HUDEP-2 (cell line): ENCODE measurements at regions not wholly inside any gene's neighbourhood (a gene's known extent, or its start where the extent isn't known, plus 50 kb on each side); places are given as distances from the start of the nearest gene placed in this dataset.
"Not testable (repeated sequence)": the region's sequence is repeated elsewhere in the genome, so short reads cannot be mapped to it uniquely, and the experiment has no call there.

Experiments
- DNase-seq, 76 experiments: peaks; one replicate each; lab custom pipeline; 2025; ENCODE audit not compliant: unreplicated experiment in 76 of 76; lab: John Stamatoyannopoulos, UW

DNA sequence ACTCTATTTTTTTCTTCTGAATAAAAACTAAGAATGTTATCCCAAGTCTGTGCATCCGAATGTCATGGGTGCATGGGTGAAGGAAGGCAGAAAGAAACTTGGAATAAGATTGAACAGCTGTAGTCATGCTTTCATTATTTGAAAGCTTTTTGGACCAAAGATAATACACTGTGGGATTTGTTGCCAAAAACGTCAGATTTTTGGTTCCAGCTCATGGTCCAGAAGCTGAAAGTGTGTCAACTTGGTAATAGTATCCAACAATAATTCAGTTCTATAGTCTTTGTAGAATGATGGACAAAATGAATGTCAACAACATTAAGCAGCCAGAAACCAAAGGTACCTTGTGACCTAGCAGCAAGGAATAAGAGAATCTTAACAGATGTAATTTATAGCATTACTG, 327.9 kb upstream of the ADAMTS9 start:
- no peak for DNase-seq

DNA sequence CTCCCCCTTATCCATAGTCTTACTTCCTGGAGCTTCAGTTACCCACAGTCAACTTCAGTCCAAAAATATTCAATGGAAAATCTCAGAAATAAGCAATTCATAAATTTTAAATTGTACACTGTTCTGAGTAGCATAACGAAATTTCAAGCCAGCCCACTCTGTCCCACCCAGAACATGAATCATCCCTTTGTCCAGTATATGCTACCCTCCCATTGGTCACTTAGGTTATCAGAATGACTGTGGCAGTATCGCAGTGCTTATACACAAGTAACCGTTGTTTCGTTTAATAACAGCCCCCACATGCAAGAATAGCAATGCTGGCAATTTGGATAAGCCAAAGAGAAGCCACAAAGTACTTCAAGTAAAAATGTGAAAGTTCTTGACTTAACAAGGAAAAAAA, 325.3 kb upstream of the ADAMTS9 start:
- peak in 14 of 76 experiments; percentile 6 to 73 (median 20) for DNase-seq

DNA sequence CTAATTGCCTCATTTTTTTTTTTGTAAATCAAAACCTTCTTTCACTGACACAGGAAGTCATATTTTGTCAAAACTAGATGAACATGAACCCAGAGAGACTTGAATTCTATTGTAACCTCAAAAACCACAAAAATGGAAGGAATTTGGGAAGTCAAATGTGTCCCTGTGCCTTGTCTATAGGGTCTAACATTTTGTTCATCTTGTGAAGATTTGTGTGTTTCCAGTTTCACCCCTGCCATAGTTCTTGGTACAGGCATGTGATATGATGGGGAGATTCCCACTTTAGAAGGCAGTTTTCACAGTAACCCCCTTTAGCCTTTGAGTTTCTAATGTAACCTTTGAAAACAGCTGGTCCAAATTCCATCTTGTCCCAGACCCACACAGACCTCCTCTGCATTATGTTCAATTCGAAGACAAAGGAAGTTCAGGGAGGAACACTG, 318.5 kb upstream of the ADAMTS9 start:
- DNase-seq, result no peak

DNA sequence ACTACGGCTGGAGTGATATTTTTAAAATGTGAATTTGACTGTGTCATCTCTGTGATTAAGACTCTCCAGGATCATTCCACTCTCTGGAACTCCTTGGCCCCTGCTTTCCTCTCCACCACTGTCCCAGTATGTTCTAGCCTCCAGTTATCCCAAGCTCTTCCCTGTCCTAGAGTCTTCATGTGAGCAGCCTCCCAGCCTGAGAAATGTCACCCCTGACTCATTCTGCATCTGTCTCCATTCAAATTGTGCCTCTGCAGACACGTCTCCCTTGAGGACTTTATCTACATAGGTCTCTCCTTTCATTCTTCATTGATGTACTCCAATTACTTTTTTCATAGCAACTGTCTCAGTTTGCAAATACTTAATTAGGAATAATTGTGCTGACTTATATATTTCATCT, 317.7 kb upstream of the ADAMTS9 start:
- DNase-seq, result no peak

DNA sequence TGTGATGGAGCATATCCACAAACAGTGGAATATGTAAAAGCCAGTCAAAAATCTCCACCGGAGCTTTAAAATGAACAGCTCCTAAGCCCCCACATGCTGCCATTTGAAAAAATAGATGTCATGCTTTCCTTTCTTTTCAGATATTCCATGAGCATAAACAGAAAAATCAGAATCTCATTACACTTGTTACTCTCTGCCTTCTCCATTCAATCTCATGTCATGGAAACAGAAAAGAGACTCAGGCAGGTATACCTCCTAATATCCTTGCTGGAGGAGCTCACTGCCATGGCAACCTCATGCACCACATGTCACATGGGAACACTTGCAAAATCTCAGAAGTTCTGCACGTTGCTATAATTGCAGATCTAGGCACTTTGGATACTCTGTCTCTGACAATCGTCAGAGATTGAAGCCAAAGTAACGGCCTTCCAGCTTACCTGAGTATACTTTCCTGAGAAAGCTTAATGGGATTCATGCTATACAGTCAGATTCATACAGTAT, 317.0 kb upstream of the ADAMTS9 start:
- DNase-seq, result no peak

DNA sequence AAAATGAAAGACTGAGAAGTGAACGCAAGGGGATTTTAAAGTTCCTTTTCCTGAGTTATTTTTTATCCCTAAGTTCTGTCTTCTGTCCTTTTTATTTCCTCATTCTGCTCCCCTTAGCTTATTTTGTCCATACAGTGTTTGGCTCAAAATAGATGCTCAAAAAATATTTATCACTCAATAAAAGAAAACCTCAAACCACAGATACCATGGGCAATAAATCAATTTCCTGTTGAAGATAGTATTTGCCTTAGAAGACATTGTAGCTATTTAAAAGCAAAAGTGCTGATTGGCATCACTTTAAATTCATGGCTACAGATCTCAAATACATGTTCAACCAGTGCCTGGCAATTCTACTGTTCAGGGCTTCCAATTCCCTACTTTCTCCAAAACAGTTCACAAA, 316.5 kb upstream of the ADAMTS9 start:
- no peak for DNase-seq

DNA sequence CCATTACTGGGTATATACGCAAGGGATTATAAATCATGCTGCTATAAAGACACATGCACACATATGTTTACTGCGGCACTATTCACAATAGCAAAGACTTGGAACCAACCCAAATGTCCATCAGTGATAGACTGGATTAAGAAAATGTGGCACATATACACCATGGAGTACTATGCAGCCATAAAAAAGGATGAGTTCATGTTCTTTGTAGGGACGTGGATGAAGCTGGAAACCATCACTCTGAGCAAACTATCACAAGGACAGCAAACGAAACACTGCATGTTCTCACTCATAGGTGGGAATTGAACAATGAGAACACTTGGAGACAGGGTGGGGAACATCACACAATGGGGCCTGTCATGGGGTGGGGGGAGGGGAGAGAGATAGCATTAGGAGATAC, 313.3 kb upstream of the ADAMTS9 start:
- not testable (repeated sequence) for DNase-seq

DNA sequence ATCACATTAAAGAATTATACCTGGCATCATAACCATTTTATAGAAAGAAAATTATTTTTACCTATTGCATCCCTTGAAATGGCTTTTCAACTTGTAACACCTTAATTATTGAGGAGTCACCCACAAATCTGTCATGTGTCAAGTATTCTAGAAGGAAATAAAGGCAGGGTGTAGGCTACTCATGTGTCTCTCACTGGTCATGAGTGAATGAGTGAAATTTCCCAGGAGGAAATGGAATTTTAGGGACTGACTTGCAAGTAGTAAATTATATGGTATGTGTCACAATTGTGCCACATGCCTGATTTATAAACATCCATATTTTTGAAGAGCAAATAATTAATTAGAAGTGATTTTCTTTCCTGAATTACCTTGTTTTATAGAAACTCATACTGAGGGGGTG, 310.5 kb upstream of the ADAMTS9 start:
- no peak for DNase-seq

DNA sequence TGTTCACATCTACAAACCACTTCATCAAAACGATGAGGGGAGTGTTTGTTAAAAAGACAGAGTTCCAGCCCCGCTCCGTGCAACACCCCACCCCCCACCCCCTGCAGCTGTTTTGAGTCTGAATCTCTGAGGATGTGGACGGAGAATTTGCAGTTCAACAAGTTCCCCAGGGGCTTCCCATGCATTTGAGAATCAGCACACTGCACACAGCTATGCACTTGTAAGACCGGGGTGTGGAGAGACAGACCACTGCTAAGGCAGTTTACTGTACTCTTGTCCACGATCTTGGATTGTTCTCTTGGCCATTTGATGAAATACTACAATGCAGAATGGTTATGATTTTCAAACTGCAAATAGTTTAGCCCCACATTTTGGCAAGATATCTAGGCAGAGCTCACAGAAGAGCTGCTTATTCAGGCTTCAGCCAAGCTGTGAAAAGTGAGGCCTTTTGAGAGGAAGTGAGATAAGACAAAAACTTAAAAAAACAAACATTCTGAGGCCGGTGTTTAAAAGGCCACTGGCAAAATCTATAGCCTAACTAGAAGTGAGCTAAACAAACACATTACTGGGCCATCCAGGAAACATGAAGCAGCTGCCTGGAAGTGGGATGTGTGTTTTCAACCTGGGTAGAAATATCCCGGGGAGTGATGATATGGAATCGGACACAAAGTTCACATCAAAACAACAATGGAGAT, 308.2 kb upstream of the ADAMTS9 start:
- no peak for DNase-seq

DNA sequence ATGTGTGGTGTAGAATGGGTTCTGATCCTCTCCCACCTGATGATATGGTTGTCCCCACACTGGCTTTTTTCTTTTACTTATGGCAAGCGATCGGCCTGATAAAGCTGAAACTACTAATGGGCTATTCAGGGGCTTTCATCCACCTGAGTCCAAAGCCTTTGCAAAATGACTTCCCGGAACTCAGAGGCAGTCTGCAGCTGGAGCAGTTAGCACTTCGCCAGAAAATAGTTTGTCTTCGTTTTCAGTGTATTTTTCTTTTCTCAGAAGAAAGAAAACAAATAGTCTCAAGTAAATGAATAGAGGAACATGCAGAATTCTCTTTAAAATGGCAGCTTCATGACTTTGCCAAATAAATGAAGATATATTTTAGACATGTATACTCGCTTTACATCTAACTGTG, 306.0 kb upstream of the ADAMTS9 start:
- no peak for DNase-seq

DNA sequence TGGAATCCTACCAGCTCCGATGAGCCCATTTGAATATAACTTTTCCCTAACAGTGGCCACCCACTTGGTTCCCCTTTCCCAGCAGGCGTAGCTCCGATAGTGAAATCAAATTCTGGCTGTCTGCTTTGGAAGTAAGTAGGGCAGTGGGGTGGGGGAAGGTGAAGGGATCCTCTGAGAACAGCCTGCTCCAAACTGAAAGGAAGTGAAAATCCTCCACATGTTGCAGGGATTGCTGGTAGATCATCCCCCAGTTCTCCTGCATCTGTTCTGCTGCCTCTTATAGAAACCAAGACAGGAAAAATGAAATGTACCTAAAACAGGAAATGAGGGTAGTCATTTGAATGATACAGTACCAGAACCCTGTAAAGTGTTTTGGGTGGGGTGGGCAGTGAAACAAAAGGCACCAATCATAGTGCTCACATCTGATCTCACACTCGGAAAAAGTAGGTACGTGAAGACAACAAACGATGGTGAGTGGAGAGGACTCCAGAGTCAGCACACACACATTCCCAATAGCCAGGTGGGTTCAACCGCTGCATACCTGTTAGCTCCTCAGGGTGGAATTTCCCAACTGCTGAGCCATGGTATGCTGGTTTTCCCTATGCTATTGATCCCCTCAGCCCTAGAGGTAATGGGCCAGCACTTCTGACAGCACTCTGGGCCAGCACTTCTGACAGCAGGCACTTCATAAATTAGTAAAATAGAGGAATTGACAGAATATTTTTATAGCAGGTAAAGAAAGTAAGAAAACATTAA, 304.9 kb upstream of the ADAMTS9 start:
- no peak for DNase-seq

DNA sequence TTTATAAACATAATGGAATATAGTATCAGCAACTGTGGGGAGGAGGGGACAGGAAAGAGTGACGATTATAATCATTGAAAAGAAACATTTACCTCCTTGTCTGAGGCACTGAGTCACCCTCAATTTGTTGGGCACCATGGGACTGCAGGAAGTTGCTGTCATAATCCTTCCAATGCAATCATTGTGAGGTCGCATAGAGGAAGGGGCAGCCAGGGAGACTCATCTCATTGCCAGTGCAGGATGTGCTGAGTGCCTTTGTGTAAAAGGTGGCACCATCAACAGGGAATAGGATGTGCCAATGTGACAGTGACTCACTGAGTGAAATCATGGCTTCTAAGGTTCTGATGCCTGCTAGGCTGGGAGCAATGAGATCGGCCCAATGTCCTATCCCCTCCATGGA, 300.4 kb upstream of the ADAMTS9 start:
- DNase-seq, result no peak

DNA sequence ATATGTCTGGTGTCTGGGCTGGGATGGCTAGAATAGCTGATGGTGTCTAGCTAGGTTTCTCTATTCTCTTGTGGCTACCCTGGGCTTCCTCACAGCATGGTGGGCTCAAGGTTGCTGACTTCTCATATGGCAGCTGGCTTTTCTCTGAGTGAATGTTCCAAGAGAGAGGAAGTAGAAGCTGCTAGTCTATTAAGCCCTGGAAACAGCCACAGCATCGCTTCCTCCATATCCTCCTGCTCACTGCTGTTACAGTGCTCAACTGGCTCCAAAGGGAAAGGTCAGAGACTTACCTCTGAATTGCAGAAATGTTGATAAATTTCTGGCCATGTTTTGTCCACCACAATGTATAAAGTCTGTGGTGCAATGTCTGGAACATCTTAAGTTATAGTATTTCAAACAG, 299.9 kb upstream of the ADAMTS9 start:
- DNase-seq, result no peak

DNA sequence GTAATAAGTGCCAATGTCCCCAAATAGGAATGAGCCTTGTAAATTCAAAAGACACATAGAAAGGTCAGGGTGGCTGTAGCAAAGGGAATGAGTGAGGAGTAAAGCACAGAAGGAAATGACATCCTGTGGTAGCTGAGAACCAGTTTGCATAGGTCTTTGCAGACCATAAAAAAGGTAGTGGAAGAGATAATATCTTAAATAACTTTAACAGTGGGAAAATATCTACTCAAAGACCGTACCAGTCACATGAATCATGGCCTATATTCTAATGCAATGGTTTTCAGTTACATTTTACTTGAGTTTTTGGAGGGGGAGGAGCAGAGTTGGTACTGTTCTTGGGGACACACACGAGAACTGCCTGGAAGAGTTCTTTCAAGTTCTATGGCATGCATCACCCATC, 297.3 kb upstream of the ADAMTS9 start:
- DNase-seq, result no peak

DNA sequence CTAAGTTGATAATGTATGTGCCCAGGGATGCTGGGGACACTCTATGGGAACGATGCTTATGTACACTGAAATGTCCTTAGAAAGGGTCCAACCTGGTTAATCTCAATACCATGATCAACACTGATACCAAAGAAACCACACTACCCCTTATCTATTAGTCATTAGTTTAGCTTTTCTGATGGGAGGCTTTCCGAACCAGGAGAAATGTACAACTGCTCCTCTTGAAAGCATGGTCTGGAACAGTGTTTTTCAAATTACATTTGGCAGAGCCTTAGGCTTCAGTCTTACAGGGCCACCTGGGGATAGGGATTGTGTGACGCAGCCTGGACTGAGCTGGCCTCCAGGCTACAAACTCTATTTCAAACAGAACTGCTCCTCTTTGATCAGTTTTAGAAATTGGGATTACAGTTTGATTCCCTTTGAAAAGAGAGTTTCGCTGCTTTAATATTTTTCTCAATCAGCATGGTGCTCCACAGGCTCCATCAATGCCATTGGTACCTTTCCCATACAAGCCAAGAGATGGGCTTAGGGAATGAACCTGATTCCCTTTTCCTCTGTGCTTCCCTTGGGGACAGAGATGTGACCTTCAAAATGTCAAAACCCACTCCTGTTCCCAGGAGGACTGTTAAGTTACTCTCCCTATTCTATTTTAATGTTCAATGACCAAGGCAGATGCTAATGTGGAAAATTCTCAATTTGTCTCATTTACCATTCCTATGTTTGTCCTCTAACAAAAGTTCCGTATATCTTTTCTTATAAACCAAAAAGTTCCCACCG, 296.0 kb upstream of the ADAMTS9 start:
- no peak for DNase-seq

DNA sequence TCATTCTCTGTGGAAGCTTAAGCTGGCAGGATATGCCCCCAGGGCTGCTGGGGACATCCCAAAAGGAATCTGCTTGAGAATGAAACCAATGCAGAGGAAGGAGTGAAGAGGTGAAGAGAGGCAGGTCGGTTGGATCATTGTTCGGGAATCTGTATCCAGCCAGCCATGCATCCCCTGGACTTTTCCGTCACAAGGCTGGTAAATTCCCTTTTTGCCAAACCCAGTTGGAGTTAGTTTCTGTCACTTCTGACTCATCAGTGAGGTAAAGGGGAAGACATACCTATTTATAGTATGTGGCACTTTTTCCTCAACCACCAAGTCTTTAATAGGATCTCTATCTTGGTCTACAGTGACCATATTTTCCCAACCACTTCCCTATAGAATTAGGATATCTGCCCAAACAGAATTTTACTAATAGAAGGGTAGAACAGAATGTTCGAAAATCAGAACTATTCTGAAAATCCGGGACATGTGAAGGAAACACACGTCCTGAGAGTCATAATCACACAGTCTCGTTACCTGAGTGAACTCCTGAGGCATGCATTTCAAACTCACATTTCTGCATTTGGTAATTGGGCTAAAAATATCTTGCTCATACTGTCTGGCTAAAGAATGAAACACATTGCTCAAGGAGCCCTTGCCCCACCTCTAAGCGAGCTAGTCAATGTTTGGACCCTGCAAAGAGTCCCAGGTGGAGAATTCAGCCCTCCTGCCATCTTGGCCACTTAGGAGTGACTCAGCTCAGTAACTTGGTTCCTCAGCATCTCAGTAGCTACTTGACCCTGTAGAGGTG, 289.7 kb upstream of the ADAMTS9 start:
- DNase-seq, result no peak

DNA sequence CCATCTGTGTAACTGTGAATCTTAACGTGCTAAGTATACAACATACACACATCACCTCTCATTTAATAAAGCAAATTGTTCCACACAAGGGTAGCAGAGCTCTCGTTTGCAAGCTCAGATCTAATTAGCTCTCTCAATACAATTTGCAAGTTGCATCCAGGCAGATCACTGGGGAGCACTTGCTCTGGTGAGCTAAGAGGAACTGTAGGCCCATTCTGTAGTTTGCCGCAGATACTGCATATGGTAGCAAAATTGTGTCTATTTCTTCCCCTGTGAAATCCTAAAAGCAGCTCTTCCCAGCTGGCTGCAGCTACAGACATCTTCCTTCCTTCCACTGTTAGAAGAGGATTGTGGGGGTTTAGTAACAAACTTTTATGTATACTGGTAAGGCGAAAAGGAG, 288.7 kb upstream of the ADAMTS9 start:
- no peak for DNase-seq

DNA sequence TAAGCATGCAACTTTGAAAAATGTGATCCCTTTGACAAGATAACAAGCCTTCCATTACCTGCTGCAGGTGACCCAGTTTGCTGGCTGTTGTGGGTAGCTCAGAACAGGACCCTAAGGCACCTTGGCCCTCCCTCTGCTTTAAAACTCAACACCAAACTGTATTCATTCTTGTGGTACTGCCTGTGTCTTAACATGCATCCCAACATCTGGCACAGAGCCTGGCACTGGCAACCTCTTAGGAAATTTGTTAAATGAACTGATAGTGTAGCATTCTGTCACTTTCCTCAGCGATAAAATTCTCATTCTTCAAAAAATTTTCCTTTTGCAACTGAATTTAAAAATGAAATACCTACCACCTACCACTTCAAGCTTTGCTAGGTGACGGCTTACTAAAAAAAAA, 287.3 kb upstream of the ADAMTS9 start:
- DNase-seq, result peak in 1 of 76 experiments; percentile 2

DNA sequence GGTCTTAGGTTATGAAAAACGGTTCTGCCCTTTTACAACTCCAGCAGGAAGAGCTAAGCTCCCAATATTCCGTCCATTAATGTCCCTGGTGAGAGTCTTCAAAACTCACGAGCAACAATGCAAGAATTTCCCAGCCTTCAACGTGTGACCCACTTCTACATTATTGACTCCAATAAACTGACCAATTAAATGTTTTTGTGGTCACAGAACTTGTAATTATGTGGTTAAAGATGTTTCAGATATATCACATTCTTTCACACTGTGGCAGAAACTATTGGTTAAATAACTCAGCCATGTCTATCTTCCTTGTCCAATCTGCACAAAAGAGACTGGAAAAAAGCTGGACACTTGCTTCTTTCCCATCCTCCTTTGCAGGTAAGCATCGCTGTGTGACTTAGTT, 286.6 kb upstream of the ADAMTS9 start:
- no peak for DNase-seq

DNA sequence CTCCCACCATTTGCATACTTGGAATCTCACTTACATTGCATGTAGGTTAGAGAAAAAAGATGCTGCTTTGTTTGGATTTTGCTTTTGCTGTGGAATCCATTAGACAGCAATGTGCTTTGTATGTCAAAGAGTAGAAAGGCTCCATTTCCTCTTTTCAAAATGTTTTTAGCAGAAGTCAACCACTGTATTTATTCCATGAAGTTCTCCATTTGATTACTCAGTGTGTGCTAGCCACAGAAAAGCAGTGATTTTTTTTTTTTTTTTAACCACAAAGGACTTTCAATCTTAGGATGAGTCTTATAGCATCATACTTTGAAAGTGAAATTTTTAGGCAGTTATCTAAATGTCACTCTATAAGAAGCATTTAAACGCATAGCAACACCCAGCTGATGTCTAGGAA, 285.0 kb upstream of the ADAMTS9 start:
- no peak for DNase-seq

DNA sequence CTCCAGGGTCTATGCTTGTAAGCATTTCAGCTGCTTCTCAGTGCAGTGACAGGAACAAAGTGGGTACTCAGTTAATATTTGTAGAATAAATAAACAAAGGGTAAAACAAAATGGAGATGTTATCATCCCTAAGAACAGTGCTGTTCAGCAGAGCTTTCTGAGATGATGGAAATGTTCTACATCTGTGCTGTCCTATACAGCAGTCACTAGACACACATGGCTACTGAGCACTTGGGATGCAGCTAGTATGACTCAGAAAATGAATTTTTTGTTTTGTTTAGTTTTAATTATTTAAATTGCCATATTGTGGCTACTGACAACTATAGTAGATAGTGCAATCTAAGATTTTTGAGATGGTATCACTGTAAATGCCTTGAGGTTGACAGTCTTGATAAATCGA, 283.8 kb upstream of the ADAMTS9 start:
- DNase-seq, result no peak
